ENCODE measurements at regions not wholly inside any gene's neighbourhood (a gene's known extent, or its start where the extent isn't known, plus 50 kb on each side); places are given as distances from the start of the nearest gene placed in this dataset.

- no peak for TF ChIP-seq ZNF462 (CRISPR knock-in tag; IDR thresholded peaks at IDR 0.05)
- TF ChIP-seq CREB1 (CRISPR knock-in tag; IDR thresholded peaks at IDR 0.05; ENCODE audit: low read depth), result no peak
- no peak for TF ChIP-seq EZH2 (IDR thresholded peaks at IDR 0.05; ENCODE audit: low read depth, unreplicated experiment)
Measured at GRCh38 chr5:118236108-118236849, 752.1 kb downstream of the DTWD2 start (continued).

GRCh38 chr5:118233606-118234005 lies 754.7 kb downstream of the DTWD2 start:
- Mint-ChIP-seq H3K9me3 (no peaks in the 10 kb centered on the region), H3K4me3 (no peak overlapping the region), H3K27ac (no peak overlapping the region), H3K4me1 (peaks cover 9% of the 10 kb centered on the region), H3K36me3 (ENCODE audit: low read depth) (no peaks in the 10 kb centered on the region), H3K27me3 (ENCODE audit: insufficient read depth, low read depth, poor library complexity) (no peaks in the 10 kb centered on the region)
- H4K20me1 ChIP-seq (replicated peaks; ENCODE audit: insufficient read depth), result no peaks in the 10 kb centered on the region
- no peak overlapping the region for H3K4me3 ChIP-seq
- ATAC-seq (no peak), DNase-seq (ENCODE audit: low spot score) (no peak)
- no peaks in the 10 kb centered on the region for H3F3A ChIP-seq (replicated peaks; ENCODE audit: low read depth)
- no peak overlapping the region for H2AFZ ChIP-seq
- no peaks in the 10 kb centered on the region for H3K27me3 ChIP-seq (ENCODE audit: insufficient read depth)
- H3K4me2 ChIP-seq, result no peak overlapping the region
- no peaks in the 10 kb centered on the region for H3K9me2 ChIP-seq (ENCODE audit: insufficient read depth)
- no peaks in the 10 kb centered on the region for H3K36me3 ChIP-seq (ENCODE audit: insufficient read depth)
- peaks cover 5% of the 10 kb centered on the region; the same call in 1 of the 2 replicates for H3K4me1 ChIP-seq (ENCODE audit: insufficient read depth)
- H3K27ac ChIP-seq (ENCODE audit: low read depth), result no peak overlapping the region
- no peaks in the 10 kb centered on the region for H3K79me2 ChIP-seq (replicated peaks; ENCODE audit: insufficient read depth)
- TF ChIP-seq ETS1 (IDR thresholded peaks at IDR 0.05) (no peak), POLR2AphosphoS5 (IDR thresholded peaks at IDR 0.05; ENCODE audit: low read depth) (no peak), CREB1 (CRISPR knock-in tag; IDR thresholded peaks at IDR 0.05; ENCODE audit: low read depth) (no peak), ZNF331 (CRISPR knock-in tag; IDR thresholded peaks at IDR 0.05; ENCODE audit: low read depth) (no peak), EZH2 (IDR thresholded peaks at IDR 0.05; ENCODE audit: low read depth, unreplicated experiment) (no peak), REST (IDR thresholded peaks at IDR 0.05; ENCODE audit: unreplicated experiment) (no peak)

All from GM23338 (cell line).